ENCODE measurements at regions not wholly inside any gene's neighbourhood (a gene's known extent, or its start where the extent isn't known, plus 50 kb on each side); places are given as distances from the start of the nearest gene placed in this dataset.
"Not testable (repeated sequence)": the region's sequence is repeated elsewhere in the genome, so short reads cannot be mapped to it uniquely, and the experiment has no call there.

GRCh38 chr5:67752357-67752708, 463.2 kb upstream of the PIK3R1 start:
- no peak overlapping the region for H3K4me3 ChIP-seq (ENCODE audit: low read depth, low read length)
- no peak for TF ChIP-seq CTCF (IDR thresholded peaks at IDR 0.05; ENCODE audit: low read depth, low read length)

- no peak for TF ChIP-seq CTCF (IDR thresholded peaks at IDR 0.05; ENCODE audit: low read depth, low read length)
- H3K4me3 ChIP-seq (ENCODE audit: low read depth, low read length), result no peak overlapping the region
Observed at GRCh38 chr5:67748165-67748690, 467.3 kb upstream of the PIK3R1 start.

- no peak for TF ChIP-seq CTCF (IDR thresholded peaks at IDR 0.05; ENCODE audit: low read depth, low read length)
- no peak overlapping the region for H3K4me3 ChIP-seq (ENCODE audit: low read depth, low read length)
Observed at GRCh38 chr5:67747096-67747495, 468.5 kb upstream of the PIK3R1 start.

- H3K4me3 ChIP-seq (ENCODE audit: low read depth, low read length), result not testable (repeated sequence)
Observed at GRCh38 chr5:67746608-67747007, 468.9 kb upstream of the PIK3R1 start.

- no peak overlapping the region for H3K4me3 ChIP-seq (ENCODE audit: low read depth, low read length)
- TF ChIP-seq CTCF (IDR thresholded peaks at IDR 0.05; ENCODE audit: low read depth, low read length), result no peak
Observed at GRCh38 chr5:67746103-67746502, 469.5 kb upstream of the PIK3R1 start.

- no peak overlapping the region for H3K4me3 ChIP-seq (ENCODE audit: low read depth, low read length)
- TF ChIP-seq CTCF (IDR thresholded peaks at IDR 0.05; ENCODE audit: low read depth, low read length), result no peak
Observed at GRCh38 chr5:67732921-67733320, 482.6 kb upstream of the PIK3R1 start.

- no peak for TF ChIP-seq CTCF (IDR thresholded peaks at IDR 0.05; ENCODE audit: low read depth, low read length)
Observed at GRCh38 chr5:67732471-67732870, 483.1 kb upstream of the PIK3R1 start.

GRCh38 chr5:67731886-67732285, 483.7 kb upstream of the PIK3R1 start:
- no peak overlapping the region for H3K4me3 ChIP-seq (ENCODE audit: low read depth, low read length)
- TF ChIP-seq CTCF (IDR thresholded peaks at IDR 0.05; ENCODE audit: low read depth, low read length), result no peak

More at GRCh38 chr5:67732471-67732870, 483.1 kb upstream of the PIK3R1 start:
- no peak overlapping the region for H3K4me3 ChIP-seq (ENCODE audit: low read depth, low read length)
